Hepatocyte (in vitro differentiated cells): ENCODE measurements at regions not wholly inside any gene's neighbourhood (a gene's known extent, or its start where the extent isn't known, plus 50 kb on each side); places are given as distances from the start of the nearest gene placed in this dataset.

Experiments
- DNase-seq: peaks from one replicate; pipeline ENCODE4 v3.0.0-alpha.2; 2016; ENCODE audit warnings: low spot score
- H2AFZ ChIP-seq: fragments of 200-600 bp; sonication (generic); 2 replicates; pipeline ENCODE4 v1.6.0; 2016; ENCODE audit warnings: antibody characterized with exemption, mild to moderate bottlenecking
- H3K27ac ChIP-seq: fragments of 200-600 bp; sonication (generic); 2 replicates; pipeline ENCODE4 v1.5.1; 2016; ENCODE audit warnings: mild to moderate bottlenecking
- H3K27me3 ChIP-seq: fragments of 200-600 bp; sonication (generic); 2 replicates; pipeline ENCODE4 v1.6.1; 2016
- H3K36me3 ChIP-seq: fragments of 200-600 bp; sonication (generic); replicated peaks from 2 replicates; pipeline ENCODE4 v1.5.1; 2016; ENCODE audit warnings: low read depth; ENCODE audit not compliant: insufficient read depth
- H3K4me1 ChIP-seq: fragments of 200-600 bp; sonication (generic); 2 replicates; pipeline ENCODE4 v1.5.1; 2016; ENCODE audit warnings: mild to moderate bottlenecking, moderate library complexity; ENCODE audit not compliant: insufficient read depth
- H3K4me2 ChIP-seq: fragments of 200-600 bp; sonication (generic); 2 replicates; pipeline ENCODE4 v1.6.0; 2016
- H3K4me3 ChIP-seq: fragments of 200-600 bp; sonication (generic); 2 replicates; pipeline ENCODE4 v1.5.1; 2016; ENCODE audit warnings: mild to moderate bottlenecking
- H3K79me2 ChIP-seq: fragments of 200-600 bp; sonication (generic); 2 replicates; pipeline ENCODE4 v1.6.0; 2017; ENCODE audit warnings: mild to moderate bottlenecking
- H3K9me2 ChIP-seq: fragments of 200-600 bp; sonication (generic); replicated peaks from 2 replicates; pipeline ENCODE4 v1.6.0; 2017; ENCODE audit warnings: mild to moderate bottlenecking; ENCODE audit not compliant: insufficient read depth
- H3K9me3 ChIP-seq: fragments of 200-600 bp; sonication (generic); 2 replicates; pipeline ENCODE4 v1.5.1; 2016; ENCODE audit warnings: low read depth, mild to moderate bottlenecking
- H4K20me1 ChIP-seq: fragments of 200-600 bp; sonication (generic); 2 replicates; pipeline ENCODE4 v1.6.0; 2016; ENCODE audit warnings: mild to moderate bottlenecking; ENCODE audit not compliant: insufficient read depth, poor library complexity, severe bottlenecking
- EZH2 ChIP-seq: fragments of 200-600 bp; sonication (generic); IDR thresholded peaks from 2 replicates; pipeline ENCODE4 v1.6.1; 2016; ENCODE audit warnings: antibody characterized with exemption, mild to moderate bottlenecking, borderline replicate concordance
- EZH2phosphoT487 ChIP-seq: fragments of 200-600 bp; sonication (generic); IDR thresholded peaks from one replicate; pipeline ENCODE4 v1.6.1; 2018; ENCODE audit warnings: antibody characterized with exemption, mild to moderate bottlenecking, low read depth, moderate library complexity; ENCODE audit not compliant: unreplicated experiment, severe bottlenecking
- WGBS: methylation state at CpG from one replicate; pipeline ENCODE4 v1.1.6; 2016; ENCODE audit warnings: low lambda C conversion rate; ENCODE audit errors: missing lambda C conversion rate; 5-methylcytosine and 5-hydroxymethylcytosine counted together
- TF ChIP-seq, protein P1 (sequence below): fragments of 200-600 bp; sonication (generic); IDR thresholded peaks from 2 replicates; pipeline ENCODE4 v1.5.1; 2016; ENCODE audit warnings: antibody characterized with exemption, mild to moderate bottlenecking; ENCODE audit not compliant: poor library complexity

DNA sequence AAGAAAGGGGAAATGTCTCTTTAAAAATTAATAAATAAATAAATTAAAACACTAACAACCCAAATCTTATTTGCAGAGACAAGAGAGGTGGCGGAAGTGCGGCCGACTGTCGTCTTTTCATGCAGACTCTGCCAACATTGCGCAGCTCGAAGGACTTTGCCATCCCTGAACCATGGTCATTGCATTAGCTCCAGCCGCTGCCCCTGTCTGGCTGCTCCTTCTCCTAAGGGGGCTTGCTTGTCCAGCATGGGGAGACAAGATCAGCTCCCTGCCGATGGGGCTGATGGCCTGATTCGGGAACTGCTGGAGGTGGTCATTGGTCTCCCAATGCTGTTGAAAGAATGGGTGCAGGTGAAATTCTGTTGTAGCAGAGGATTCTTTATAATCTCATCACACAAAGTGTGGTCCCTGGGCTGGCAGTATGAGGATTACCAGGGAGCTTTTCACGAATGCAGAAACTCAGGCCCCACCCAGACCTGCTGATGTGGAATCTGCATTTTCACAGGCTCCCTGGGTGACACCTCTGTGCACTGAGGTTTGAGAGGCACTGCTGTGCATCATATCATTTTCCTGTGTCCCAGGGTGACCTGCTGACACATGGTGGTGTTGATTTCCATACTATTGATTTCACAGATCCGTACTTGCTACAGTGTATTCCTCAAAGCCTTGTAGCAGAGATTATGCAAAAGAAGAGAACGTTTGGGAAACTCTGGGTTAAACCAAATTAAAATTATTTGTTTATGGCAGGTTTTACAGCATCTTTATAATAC, 172.4 kb upstream of the ZMIZ1 start:
- Histone ChIP-seq H2AFZ (no peak overlapping the region), H3K4me1 (peaks cover 10% of the 10 kb centered on the region), H3K4me3 (no peak overlapping the region), H3K9me3 (no peaks in the 10 kb centered on the region), H3K27ac (no peak overlapping the region), H3K27me3 (no peaks in the 10 kb centered on the region), H3K79me2 (no peaks in the 10 kb centered on the region), H4K20me1 (no peaks in the 10 kb centered on the region), H3K36me3 (no peaks in the 10 kb centered on the region), H3K9me2 (no peaks in the 10 kb centered on the region), H3K4me2 (no peak overlapping the region)
- 67% methylated on average over 12 of the region's 12 CpGs for WGBS
- TF ChIP-seq, protein P1, sequence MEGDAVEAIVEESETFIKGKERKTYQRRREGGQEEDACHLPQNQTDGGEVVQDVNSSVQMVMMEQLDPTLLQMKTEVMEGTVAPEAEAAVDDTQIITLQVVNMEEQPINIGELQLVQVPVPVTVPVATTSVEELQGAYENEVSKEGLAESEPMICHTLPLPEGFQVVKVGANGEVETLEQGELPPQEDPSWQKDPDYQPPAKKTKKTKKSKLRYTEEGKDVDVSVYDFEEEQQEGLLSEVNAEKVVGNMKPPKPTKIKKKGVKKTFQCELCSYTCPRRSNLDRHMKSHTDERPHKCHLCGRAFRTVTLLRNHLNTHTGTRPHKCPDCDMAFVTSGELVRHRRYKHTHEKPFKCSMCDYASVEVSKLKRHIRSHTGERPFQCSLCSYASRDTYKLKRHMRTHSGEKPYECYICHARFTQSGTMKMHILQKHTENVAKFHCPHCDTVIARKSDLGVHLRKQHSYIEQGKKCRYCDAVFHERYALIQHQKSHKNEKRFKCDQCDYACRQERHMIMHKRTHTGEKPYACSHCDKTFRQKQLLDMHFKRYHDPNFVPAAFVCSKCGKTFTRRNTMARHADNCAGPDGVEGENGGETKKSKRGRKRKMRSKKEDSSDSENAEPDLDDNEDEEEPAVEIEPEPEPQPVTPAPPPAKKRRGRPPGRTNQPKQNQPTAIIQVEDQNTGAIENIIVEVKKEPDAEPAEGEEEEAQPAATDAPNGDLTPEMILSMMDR, result no peak
- TF ChIP-seq EZH2, result no peak
- no peak for TF ChIP-seq EZH2phosphoT487
- no peak for DNase-seq

DNA sequence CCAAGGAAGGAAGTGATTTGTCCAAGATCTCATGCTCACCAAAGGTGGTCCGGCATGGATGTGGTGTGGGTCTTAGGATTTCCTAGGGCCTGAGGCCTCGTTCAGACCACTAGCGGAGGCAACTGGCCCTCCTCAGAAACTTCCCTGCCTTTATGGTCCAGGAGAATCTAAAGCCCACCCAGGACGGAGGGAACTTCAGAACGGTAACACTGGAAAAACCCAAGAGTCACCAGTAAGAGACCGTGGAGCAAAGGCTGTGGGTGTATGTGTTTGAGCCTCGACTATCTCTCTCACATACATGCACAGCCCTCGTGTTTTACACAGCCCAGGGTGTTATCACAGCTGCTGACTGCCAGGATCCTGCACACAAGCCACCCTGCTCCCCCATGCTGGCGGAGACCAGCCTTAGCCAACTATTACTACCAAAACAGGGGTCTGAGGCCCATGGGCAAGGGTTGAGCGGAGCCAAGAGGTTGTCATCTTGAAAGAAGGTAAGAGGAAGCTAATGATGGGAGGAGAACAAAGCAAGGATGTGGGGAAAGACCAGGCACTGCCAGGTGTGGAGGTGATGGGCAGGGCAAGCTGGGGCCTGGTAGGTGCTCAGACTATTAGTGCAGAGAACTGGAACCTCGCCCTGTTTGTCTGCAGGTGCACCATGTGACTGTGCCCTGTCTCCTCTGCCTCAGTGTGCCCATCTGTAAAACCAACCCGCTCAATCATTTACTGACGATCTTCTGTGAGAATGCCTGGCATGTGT, 170.2 kb upstream of the ZMIZ1 start:
- no peaks in the 10 kb centered on the region for H3K79me2 ChIP-seq
- no peak overlapping the region for H3K4me3 ChIP-seq
- peaks cover 10% of the 10 kb centered on the region for H3K4me1 ChIP-seq
- TF ChIP-seq EZH2phosphoT487 (no peak), EZH2 (no peak)
- TF ChIP-seq, protein P1, result no peak
- no peaks in the 10 kb centered on the region for H3K27me3 ChIP-seq
- no peak overlapping the region for H3K27ac ChIP-seq
- no peaks in the 10 kb centered on the region for H3K9me3 ChIP-seq
- no peaks in the 10 kb centered on the region for H4K20me1 ChIP-seq
- WGBS, result 91% methylated on average over 13 of the region's 13 CpGs
- DNase-seq, result no peak
- no peaks in the 10 kb centered on the region for H3K9me2 ChIP-seq
- H3K4me2 ChIP-seq, result no peak overlapping the region
- H2AFZ ChIP-seq, result no peak overlapping the region
- H3K36me3 ChIP-seq, result no peaks in the 10 kb centered on the region

DNA sequence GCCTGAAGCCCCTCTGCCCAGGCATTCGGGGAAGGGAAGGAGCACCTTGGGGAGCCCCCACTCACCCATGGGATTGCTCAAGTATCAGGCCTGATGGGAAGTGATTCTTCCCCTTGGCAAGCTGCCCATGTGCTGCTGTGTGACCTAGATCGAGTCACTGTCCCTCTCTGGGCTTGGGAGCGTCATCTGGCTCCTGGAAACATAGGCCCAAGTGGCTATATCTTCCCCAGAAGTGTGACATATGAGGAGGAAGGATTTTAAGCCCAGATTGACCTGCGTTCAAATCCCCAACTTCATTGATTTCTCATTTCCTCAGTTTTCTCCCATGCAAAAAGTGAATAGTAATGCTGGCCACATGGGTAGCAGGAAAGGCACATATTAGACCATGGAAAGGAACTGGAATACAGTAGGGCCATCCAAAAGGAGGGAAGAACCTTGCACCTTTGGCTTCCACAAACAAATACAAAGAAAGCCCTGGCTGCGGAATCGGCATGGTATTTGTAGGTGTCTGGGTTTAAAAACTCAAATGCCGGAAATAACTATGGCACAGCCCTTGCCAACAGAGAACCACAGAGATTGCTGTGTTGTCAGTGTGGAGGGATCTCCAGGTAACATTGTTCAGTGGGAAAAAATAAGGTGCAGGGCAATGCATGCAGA, 169.5 kb upstream of the ZMIZ1 start:
- Histone ChIP-seq H3K36me3 (no peaks in the 10 kb centered on the region), H3K4me2 (no peak overlapping the region), H3K27me3 (no peaks in the 10 kb centered on the region), H3K79me2 (no peaks in the 10 kb centered on the region), H3K9me3 (no peaks in the 10 kb centered on the region), H3K27ac (peak overlapping the region; percentile 28), H2AFZ (no peak overlapping the region), H3K4me1 (peaks cover 10% of the 10 kb centered on the region), H3K9me2 (no peaks in the 10 kb centered on the region), H3K4me3 (no peak overlapping the region), H4K20me1 (no peaks in the 10 kb centered on the region)
- WGBS, result 94% methylated on average over 7 of the region's 7 CpGs
- no peak for TF ChIP-seq EZH2phosphoT487
- TF ChIP-seq, protein P1, result no peak
- TF ChIP-seq EZH2, result no peak
- DNase-seq, result no peak
